Fibroblast of villous mesenchyme (primary cell): ENCODE measurements at regions not wholly inside any gene's neighbourhood (a gene's known extent, or its start where the extent isn't known, plus 50 kb on each side); places are given as distances from the start of the nearest gene placed in this dataset.

Experiments
- DNase-seq: peaks from one replicate; pipeline ENCODE4 v3.0.0-alpha.2; 2010; ENCODE audit warnings: low read depth
- H3K4me3 ChIP-seq: 2 replicates; pipeline ENCODE4 v1.5.1; 2011; ENCODE audit warnings: low read depth, mild to moderate bottlenecking, low read length
- CTCF ChIP-seq: IDR thresholded peaks from 2 replicates; pipeline ENCODE4 v1.5.1; 2012; ENCODE audit warnings: low read depth, mild to moderate bottlenecking, low read length; ENCODE audit not compliant: insufficient read depth

- DNase-seq: no peak
- H3K4me3 ChIP-seq: no peak overlapping the region
- TF ChIP-seq CTCF: no peak
Observed at GRCh38 chr5:129378961-129379360, 81.1 kb upstream of the ADAMTS19 start.

GRCh38 chr5:129379406-129379805 lies 80.7 kb upstream of the ADAMTS19 start:
- no peak for TF ChIP-seq CTCF
- no peak for DNase-seq
- no peak overlapping the region for H3K4me3 ChIP-seq

GRCh38 chr5:129382921-129383672 lies 77.0 kb upstream of the ADAMTS19 start:
- H3K4me3 ChIP-seq: no peak overlapping the region
- DNase-seq: peak; percentile 78
- TF ChIP-seq CTCF: no peak

- no peak for TF ChIP-seq CTCF
- no peak for DNase-seq
- H3K4me3 ChIP-seq: no peak overlapping the region
Observed at GRCh38 chr5:129384193-129384592, 75.9 kb upstream of the ADAMTS19 start.

- no peak for DNase-seq
- no peak overlapping the region for H3K4me3 ChIP-seq
- TF ChIP-seq CTCF: no peak
Observed at GRCh38 chr5:129384736-129385135, 75.4 kb upstream of the ADAMTS19 start.

- no peak overlapping the region for H3K4me3 ChIP-seq
- no peak for TF ChIP-seq CTCF
- DNase-seq: no peak
Observed at GRCh38 chr5:129387944-129388343, 72.2 kb upstream of the ADAMTS19 start.

- no peak for TF ChIP-seq CTCF
- DNase-seq: peak; percentile 40
- peak overlapping the region; percentile 8 for H3K4me3 ChIP-seq
Observed at GRCh38 chr5:129392681-129393080, 67.4 kb upstream of the ADAMTS19 start.
